DMS114 treated with DMSO at 0.1 percent for 48 hours (cell line): ENCODE measurements at regions not wholly inside any gene's neighbourhood (a gene's known extent, or its start where the extent isn't known, plus 50 kb on each side); places are given as distances from the start of the nearest gene placed in this dataset.

ENCODE experiments used
- DNase-seq: peaks from one replicate; lab custom pipeline; 2025; ENCODE audit not compliant: unreplicated experiment; lab: John Stamatoyannopoulos, UW

GRCh38 chr5:88144219-88145001 is 124.2 kb downstream of the TMEM161B start:
- no peak for DNase-seq

DNA sequence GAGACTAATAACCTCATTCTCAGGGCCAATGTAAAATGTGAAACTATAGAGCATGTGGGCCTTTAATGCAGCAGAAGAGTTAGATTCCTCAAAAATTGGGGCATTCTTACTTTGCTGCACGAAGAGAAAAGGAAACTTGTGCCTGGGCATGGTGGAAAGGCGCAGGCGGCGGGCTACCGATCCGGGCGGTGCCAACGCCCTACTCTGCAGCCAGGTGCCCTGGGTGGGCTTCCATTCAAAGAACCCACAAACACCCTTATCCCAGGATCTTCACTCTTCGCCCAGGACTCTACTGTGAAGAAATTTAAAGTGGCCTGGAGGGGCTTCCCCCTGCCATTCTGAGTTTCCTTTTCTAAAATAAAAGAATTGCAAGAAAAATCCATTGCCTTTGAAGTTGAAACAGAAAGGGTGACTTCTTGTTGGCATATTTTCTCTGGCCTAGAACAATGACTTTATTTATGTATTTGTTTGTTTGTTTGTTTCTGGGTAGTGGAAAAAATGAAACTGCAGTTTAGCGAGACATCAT is 124.9 kb downstream of the TMEM161B start:
- DNase-seq, result no peak

- peak; percentile 49 for DNase-seq
Observed at GRCh38 chr5:88142886-88143692, 125.6 kb downstream of the TMEM161B start.

DNA sequence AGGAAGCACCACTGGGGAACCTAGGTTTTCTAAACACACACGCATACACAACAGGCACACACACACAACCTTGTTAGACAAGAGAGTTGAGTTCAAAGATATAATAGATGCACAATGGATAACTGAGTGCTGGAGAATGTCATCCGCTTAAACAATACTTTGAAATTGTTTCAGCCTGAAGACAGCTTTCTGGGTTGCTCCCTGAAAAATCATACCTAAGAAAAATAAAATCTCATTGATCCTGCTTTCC is 126.1 kb downstream of the TMEM161B start:
- DNase-seq, result peak; percentile 50

GRCh38 chr5:88140856-88141752 is 127.5 kb downstream of the TMEM161B start:
- peak; percentile 90 for DNase-seq

- no peak for DNase-seq
Observed at GRCh38 chr5:88140396-88140855, 128.2 kb downstream of the TMEM161B start.

- no peak for DNase-seq
Observed at GRCh38 chr5:88130211-88130815, 138.3 kb downstream of the TMEM161B start.

GRCh38 chr5:88128813-88129212 is 139.8 kb downstream of the TMEM161B start:
- no peak for DNase-seq

- DNase-seq, result no peak
Observed at GRCh38 chr5:88119535-88120125, 149.0 kb downstream of the TMEM161B start.

DNA sequence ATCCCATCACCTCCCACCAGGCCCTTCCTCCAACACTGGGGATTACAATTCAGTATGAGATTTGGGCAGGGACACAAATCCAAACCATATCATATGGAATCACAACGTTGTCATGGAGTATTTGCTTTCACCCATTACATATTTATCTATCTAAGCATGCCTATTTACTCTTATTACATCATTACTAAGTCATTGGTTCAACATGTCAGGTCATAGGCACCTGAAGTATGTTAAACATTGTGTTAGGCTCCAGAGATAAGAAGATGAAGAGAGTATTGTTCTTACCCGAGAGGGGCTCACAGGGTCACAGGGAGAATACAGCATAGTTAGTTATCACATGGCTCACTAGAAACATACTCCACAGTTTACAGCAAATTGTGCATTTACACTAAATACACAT is 150.5 kb downstream of the TMEM161B start:
- no peak for DNase-seq

DNA sequence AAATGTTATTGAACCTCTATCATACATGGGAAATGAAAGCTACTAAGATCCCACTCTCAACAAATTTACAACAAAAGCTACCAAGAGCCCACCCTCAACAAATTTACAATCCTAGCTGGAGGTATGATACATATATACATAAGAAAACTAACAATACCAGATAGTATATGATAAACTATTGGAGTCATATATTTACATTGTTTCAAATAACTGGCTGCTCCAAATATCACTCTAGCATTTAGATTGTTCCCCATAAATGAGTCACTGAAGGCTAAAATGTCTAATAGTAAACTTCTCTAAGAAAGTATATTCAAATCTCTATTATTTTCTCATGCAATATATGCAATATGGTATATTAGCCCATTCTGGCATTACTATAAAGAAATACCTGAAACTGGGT is 151.1 kb downstream of the TMEM161B start:
- no peak for DNase-seq

- no peak for DNase-seq
Observed at GRCh38 chr5:88116396-88116795, 152.2 kb downstream of the TMEM161B start.

- no peak for DNase-seq
Observed at GRCh38 chr5:88115211-88115610, 153.4 kb downstream of the TMEM161B start.

DNA sequence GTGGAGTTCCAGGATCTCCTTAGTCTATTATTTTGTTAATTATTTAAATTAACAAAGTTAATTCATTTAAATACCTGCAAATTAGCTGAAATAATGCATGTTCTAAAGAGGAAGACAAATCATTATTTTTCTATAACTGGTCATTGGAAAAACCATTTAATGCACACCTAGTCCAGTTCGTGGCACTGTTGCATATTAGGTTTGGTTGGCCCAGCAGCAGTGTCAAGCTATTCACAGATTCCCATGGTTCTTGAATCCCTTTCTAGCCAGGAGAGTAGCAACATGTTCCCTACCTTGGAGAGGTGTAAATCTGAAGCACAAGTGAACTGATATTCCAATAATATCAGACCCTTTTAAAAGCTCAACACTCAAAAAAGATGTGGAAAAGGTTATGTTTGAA is 155.2 kb downstream of the TMEM161B start:
- DNase-seq, result no peak

DNA sequence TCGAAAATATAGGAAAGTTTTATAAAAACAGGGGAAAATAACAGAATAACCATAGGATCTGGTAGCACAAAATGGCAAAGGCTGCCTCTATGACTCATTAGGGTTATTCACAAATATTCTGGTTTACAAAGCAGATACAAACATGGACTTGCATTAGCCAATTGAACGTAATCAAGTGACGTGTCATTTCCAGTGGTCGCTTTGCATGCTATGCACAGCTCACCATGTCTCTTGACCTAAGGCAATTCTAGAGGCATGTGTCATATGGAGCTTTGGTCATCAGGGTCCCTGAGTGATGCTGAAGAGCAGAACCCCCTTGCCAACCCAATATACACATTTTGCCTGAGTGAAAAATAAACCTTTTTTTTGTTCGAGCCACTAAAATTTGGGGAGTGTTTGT is 158.8 kb downstream of the TMEM161B start:
- DNase-seq, result no peak

DNA sequence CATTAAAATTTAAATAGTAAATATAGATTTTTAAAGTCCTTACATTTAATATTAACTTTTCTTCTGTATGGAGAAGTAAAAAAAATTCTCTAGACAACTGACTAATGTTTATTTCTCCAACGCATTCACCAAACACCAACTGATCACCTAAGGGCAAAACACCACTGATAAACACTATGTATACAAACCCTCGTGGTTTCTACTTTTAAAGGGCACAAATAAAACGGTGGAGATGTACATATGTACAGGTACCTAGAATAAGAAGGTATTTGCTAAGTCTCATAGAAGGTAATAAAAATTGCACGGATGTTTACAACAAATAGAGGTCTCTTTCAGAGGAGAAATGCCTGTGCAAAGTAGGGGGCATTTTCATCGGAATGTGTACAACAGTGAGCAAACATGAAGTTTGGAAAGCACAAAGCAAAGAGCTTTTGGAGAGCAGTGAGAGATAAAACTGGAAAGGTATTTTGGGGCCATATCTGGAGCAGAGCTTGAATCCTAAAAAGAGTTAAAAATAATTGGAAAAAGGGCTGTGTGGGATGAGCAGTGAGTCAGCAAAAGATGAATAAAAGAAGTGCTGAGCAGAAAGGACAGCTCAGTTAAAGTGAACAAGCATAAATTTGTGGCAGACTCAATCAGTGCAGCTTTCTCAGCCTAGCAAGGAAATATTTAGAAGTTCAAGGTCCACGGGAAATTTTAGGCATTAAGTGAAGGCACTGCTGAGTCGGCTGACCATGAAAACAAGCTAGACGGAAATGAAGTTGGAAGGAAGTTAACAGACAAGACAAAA is 160.0 kb downstream of the TMEM161B start:
- DNase-seq, result no peak

DNA sequence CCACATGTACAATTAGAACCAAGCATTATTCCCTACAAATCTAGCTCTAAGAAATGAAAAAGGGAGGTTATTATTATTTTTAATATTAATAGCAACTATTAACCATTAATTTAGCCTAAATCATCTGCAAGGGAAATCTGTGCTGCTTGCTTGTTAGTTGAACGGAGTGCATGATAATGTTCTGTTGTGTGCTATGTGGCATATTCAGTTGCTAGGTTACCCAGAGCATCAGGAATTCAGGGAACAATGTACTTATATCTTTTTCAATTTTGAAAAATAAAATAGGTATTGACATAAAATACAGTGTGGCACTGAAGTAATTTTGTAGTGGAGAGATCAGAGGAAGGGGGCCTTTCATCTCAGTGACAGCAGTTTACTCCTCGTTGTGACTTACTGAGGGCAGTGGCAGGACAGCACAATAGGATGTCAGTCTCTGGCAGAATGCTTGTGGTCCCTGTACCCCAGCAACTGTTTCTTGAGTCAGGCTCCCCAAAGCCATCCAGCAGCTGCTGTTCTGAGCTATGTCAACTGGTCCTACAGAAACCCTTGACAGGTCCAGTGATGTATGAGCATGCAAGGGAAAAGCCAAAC is 173.6 kb downstream of the TMEM161B start:
- DNase-seq, result no peak

- no peak for DNase-seq
Observed at GRCh38 chr5:88094403-88094802, 174.2 kb downstream of the TMEM161B start.

DNA sequence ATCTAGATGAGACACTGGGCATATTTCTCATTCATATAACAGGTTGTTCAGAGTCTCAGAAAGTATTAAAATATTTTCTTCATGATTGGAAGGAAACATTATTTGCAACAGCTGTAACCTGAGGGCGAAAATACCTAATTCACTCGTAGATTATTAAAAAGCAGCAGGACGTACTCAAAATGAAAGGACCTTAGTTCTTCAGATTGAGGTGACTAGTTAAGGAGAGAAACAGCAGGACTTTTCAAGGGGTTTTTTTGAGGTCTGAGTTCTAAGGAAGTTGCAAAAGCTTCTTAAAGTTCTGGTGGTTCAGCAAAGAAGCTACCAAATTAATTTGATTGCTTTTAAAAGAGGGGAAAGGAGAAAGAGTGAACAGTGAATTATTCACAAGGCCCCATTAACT is 174.9 kb downstream of the TMEM161B start:
- DNase-seq, result no peak
